GM23248 (cell line): ENCODE measurements at regions not wholly inside any gene's neighbourhood (a gene's known extent, or its start where the extent isn't known, plus 50 kb on each side); places are given as distances from the start of the nearest gene placed in this dataset.
"Not testable (repeated sequence)": the region's sequence is repeated elsewhere in the genome, so short reads cannot be mapped to it uniquely, and the experiment has no call there.

Experiments used
- EZH2 ChIP-seq: fragments of 200-600 bp; sonication (generic); IDR thresholded peaks from 2 replicates; pipeline ENCODE4 v1.6.1; 2018; ENCODE audit warnings: antibody characterized with exemption, mild to moderate bottlenecking; ENCODE audit not compliant: insufficient read depth, poor library complexity, severe bottlenecking
- EZH2phosphoT487 ChIP-seq: fragments of 200-600 bp; sonication (generic); IDR thresholded peaks from 2 replicates; pipeline ENCODE4 v1.6.1; 2018; ENCODE audit warnings: antibody characterized with exemption, moderate library complexity, mild to moderate bottlenecking, low read depth; ENCODE audit not compliant: insufficient read depth

GRCh38 chr3:75431120-75431519 is 233.0 kb upstream of the FRG2C start:
- not testable (repeated sequence) for TF ChIP-seq EZH2, EZH2phosphoT487
